Globus pallidus (tissue), 1 donor: ENCODE measurements at regions not wholly inside any gene's neighbourhood (a gene's known extent, or its start where the extent isn't known, plus 50 kb on each side); places are given as distances from the start of the nearest gene placed in this dataset.
"Not testable (repeated sequence)": the region's sequence is repeated elsewhere in the genome, so short reads cannot be mapped to it uniquely, and the experiment has no call there.

ENCODE experiments used
- DNase-seq: peaks from one replicate; pipeline ENCODE4 v3.0.0-alpha.2; 2015; ENCODE audit warnings: low spot score

DNA sequence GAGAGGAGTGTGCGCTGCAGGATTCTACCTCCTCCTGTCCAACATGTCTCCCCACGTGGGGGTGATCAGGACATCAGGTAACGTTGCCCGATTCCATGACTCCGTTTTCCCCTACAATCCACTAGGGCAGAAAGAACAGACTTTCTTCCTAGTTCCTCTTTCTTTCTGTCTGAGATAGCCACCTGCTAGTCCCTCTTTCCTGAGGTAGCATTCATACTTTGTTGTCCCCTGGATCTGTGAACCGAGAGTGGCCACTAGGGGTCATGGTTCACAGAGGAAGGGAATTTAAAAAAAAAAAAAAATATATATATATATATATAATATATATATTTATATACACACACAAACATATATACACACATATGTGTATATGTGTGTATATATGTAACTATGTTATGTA is 210.0 kb upstream of the ZNF521 start:
- no peak for DNase-seq

- DNase-seq: peak; percentile 5
Observed at GRCh38 chr18:25560369-25560768, 208.4 kb upstream of the ZNF521 start.

DNA sequence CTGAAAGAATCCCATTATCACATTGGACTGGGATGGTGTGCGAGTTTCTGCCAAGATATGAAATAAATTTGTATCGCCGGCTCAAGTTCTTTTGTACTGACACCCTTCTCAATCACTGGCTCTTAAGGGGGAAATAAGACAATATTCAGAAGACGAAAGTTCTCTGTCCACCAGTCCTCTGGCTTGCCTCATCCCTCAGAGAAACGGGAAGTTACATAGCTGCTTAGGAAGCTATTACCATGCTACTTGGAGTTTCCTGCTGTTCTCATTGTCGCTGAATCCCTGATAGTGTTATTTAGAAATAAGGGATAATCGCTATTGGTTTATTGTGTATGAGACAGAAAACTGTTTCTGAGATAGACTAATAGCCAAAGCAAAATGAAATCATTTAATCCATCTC is 205.0 kb upstream of the ZNF521 start:
- no peak for DNase-seq

DNA sequence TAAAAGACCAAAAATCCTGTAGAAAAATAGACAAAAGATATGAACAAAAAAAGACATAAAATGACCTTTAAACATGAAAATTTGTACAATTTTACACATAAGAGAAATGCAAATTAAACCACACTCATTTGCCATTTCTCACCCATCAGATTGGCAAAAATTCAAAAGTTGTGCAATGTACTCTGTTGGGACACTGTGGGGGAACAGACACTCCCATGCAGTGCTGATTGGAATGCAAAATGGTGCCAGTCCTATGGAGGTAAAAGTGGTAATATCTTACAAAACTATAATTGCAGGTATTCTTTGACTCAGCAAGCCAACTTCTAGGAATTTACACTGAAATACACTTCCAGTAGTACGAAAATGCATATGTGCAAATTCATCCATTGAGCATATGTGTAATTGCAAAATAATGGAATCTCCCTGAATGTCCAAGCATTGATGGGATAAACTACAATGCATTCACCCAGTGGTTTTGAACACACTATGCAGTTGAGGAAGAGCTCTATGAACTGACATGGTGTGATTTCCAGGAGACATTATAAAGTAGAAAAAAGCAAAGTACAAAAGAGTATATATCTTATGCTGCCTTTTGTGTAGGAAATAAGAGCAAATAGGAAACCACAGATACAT is 201.8 kb upstream of the ZNF521 start:
- DNase-seq: no peak

DNA sequence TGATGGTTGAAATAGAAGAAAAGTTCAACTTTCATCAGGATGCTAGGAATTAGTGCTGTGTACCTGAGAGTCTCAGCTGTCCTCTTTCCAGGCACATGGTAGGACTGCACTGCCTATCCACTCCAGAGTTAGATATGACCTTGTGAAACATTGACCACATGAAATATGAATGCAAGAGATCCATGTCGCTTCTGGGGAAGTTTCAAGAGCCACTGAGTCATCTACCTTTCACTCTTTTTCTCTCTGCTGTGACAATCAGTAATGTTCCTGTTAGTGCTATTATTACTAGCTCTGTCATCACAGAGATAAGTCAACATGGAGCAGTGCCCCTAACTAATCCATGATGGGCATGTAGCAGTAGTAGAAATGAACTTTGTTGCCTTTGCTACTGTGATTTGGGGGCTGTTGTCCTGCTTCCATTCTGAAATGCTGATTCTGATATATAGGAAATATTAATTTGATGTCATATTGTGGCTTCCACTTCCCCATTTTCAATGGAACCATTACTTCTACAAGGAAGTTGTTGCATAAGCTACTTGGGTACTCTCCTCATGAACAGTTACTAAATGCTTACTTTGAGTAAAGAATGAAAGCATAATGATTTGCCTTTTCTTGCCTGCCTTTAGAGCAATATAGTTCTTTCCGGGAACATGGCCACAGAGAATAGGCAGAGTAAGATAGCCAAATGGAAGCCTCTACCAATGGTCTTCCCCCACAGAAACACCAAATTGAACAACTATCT is 192.8 kb upstream of the ZNF521 start:
- DNase-seq: no peak

- no peak for DNase-seq
Observed at GRCh38 chr18:25538175-25538922, 186.4 kb upstream of the ZNF521 start.

- DNase-seq: no peak
Observed at GRCh38 chr18:25535495-25535894, 183.5 kb upstream of the ZNF521 start.

DNA sequence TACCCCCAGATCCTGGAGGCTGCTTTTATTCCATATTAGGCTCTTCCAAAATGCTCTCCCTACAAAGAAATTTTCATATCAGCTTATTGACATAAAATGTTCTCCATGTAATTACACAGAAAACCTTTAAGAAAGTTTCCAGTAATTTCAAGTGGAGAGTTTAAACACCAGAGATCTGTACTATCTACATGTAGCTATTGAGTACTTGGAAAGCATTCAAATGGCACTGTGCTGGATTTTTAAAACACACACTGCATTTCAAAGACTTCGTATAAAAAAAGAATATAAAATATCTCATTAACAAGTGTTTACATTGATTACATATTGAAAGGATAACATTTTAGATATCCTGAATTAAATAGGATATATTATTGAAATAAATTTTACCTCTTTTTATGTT is 182.4 kb upstream of the ZNF521 start:
- no peak for DNase-seq

- no peak for DNase-seq
Observed at GRCh38 chr18:25533218-25533617, 181.3 kb upstream of the ZNF521 start.

DNA sequence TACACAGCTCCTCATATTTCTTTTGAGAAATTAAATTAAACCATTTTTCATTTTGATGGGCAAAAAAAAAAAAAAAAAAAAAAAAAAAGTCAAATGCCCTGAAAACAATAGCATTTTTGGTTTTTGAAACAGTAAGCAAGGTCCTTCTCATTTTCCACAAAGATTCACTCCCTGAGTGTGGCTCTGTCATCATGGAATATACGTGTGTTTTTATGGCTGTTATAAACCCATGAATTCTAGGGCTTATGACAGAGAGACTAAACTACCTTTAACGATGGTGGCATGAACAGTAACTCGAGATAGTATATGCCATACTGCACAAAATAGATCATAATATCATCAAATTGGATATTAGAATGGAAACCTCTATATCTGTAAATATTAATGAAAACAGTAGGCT is 179.2 kb upstream of the ZNF521 start:
- DNase-seq: no peak

- DNase-seq: not testable (repeated sequence)
Observed at GRCh38 chr18:25525789-25526188, 173.8 kb upstream of the ZNF521 start.

DNA sequence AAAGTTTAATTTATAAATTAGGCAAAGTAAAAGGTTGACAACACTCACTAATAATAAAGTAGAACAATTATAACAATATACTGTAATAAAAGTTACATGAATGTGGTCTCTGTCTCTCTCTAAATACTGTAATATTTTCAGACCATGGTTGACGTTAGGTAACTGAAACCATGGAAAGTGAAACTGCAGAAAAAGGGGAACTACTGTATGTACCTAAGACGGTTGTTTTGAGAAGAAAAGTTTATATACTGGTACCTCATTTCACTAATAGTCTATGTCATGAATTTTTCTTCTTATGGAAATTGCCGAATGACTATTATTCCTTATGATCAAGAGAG is 166.7 kb upstream of the ZNF521 start:
- DNase-seq: no peak

GRCh38 chr18:25517881-25518715 is 166.1 kb upstream of the ZNF521 start:
- DNase-seq: no peak

GRCh38 chr18:25516747-25517498 is 165.0 kb upstream of the ZNF521 start:
- no peak for DNase-seq

DNA sequence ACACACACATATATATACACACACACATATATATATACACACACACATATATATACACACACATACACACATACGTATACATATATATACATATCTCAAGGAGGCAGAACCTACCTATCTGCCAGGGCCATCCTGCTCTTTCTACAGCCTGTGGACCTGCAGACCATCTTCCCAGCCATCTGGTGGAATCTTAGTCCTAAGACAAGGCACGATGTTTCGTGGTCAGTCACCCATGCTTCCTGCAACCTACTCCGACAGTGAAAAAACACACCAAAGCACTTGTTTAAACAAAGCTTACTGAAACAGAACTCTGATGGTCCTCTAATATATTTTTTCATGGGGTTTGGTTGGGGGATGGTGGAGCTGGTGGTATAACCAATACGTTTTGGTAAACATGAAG is 164.2 kb upstream of the ZNF521 start:
- no peak for DNase-seq

GRCh38 chr18:25510096-25510495 is 158.1 kb upstream of the ZNF521 start:
- DNase-seq: peak; percentile 31

DNA sequence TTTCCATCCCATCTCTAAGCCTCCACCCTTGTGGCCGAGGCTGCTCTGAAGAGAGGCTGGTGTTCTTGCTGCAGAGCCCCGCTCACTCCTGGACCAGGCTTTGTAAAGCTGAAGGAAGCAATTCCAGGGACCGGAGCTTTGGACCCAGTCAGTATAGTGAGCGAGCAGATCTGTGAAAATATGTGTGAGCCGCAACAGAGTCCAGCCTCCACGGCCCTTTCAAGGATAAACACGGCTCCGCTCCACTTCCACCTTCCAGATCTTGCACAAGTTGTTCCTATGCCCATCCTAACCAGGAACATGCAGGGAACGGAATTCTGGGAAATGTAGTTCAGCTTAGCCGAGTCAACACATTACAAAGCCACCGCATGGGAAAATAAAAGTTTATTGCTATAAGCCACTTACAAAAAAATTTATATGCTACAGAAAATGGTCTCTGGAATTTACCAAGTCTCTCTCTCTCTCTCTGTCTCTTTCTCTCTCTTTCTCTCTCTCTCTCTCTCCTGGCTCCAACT is 151.7 kb upstream of the ZNF521 start:
- DNase-seq: peak; percentile 68

- DNase-seq: no peak
Observed at GRCh38 chr18:25497151-25497794, 145.3 kb upstream of the ZNF521 start.

GRCh38 chr18:25496544-25496943 is 144.6 kb upstream of the ZNF521 start:
- DNase-seq: no peak

DNA sequence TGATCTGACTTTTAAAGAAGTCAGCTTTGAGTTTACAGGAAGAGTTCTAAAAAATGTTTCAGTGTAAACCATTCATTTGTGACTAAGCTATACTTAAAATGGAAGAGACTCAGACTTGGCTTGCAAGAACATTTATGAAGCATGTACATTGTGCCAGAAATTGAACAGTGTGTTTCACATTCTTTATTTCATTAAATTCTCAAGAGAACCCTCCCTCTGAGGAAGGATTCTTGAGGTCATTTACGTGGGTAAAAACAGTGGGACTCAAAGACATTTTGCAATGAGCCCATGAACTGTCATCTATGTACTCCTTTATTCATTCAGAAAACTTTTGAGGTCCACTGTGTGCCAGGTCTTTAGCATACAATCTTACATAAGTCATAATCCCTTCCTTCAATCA is 143.6 kb upstream of the ZNF521 start:
- DNase-seq: no peak

GRCh38 chr18:25494888-25495287 is 142.9 kb upstream of the ZNF521 start:
- no peak for DNase-seq
